ENCODE measurements at regions not wholly inside any gene's neighbourhood (a gene's known extent, or its start where the extent isn't known, plus 50 kb on each side); places are given as distances from the start of the nearest gene placed in this dataset.

DNA sequence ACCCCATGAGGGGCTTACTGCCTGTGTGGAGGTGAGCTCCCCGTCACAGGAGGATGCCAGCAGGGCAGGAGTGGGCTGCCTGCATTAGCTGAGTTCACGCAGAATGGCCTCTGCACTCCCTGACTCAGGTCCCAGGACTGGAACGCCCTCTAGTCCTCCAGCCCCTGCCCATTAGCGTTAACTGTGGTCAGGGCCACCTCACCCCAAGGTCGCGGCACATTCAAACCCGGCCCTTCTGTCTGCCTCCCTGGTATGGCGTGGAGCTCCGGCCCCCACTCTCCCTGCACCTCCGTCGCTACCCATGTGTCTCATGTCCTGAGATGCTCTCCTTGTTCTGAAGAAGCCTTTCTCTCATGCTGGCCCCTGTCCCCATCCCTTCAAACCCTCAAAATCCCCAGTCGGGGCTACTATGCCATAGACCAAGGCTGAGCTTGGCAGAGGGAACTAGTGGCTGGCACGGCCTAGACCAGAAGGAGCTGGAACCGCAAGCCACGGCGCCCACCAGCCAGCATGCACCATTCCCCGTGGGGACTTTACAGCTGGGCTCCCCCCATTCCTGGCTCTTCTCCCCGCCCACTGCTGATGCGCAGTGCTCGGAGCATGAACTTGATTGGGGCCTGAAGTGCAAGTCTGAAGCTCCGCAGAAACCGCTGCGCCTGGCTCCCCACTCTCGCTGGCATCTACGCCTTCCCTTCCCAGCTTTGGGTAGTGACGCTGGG is 79.5 kb upstream of the RTL6 start:
- no peak for TF ChIP-seq CBX8 (IDR thresholded peaks at IDR 0.05)
- TF ChIP-seq HDAC2 (IDR thresholded peaks at IDR 0.05): no peak
- TF ChIP-seq, protein P1, sequence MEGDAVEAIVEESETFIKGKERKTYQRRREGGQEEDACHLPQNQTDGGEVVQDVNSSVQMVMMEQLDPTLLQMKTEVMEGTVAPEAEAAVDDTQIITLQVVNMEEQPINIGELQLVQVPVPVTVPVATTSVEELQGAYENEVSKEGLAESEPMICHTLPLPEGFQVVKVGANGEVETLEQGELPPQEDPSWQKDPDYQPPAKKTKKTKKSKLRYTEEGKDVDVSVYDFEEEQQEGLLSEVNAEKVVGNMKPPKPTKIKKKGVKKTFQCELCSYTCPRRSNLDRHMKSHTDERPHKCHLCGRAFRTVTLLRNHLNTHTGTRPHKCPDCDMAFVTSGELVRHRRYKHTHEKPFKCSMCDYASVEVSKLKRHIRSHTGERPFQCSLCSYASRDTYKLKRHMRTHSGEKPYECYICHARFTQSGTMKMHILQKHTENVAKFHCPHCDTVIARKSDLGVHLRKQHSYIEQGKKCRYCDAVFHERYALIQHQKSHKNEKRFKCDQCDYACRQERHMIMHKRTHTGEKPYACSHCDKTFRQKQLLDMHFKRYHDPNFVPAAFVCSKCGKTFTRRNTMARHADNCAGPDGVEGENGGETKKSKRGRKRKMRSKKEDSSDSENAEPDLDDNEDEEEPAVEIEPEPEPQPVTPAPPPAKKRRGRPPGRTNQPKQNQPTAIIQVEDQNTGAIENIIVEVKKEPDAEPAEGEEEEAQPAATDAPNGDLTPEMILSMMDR (IDR thresholded peaks at IDR 0.05): no peak
- no peak for TF ChIP-seq TP53 (CRISPR knock-in tag; IDR thresholded peaks at IDR 0.05)
- no peak for TF ChIP-seq MAFK (IDR thresholded peaks at IDR 0.05; ENCODE audit: partially characterized antibody)
